Stomach (tissue), 4 donors: ENCODE measurements at regions not wholly inside any gene's neighbourhood (a gene's known extent, or its start where the extent isn't known, plus 50 kb on each side); places are given as distances from the start of the nearest gene placed in this dataset.

Experiments used
- EP300 ChIP-seq: sonication (generic); formaldehyde crosslinking; IDR thresholded peaks from one replicate; pipeline ENCODE4 v1.6.1; 2017; ENCODE audit warnings: antibody characterized with exemption
- POLR2A ChIP-seq, 4 donors: fragments of 450-650 bp; IDR thresholded peaks; one replicate each; pipeline ENCODE4 v1.6.1; 2016; ENCODE audit warnings: antibody characterized with exemption in 4 of 4, control low read depth in 2 of 4, mild to moderate bottlenecking in 1 of 4, moderate library complexity in 1 of 4
- TF ChIP-seq, protein P1 (sequence below), 7 experiments: fragments of 450-650 bp in 4 of 7; fragments of 200-600 bp in 3 of 7; sonication (generic) in 3 of 7; IDR thresholded peaks; one replicate each; pipeline ENCODE4 v1.5.1; 2016 to 2019; ENCODE audit warnings: antibody characterized with exemption in 7 of 7, control low read depth in 2 of 7, mild to moderate bottlenecking in 1 of 7

DNA sequence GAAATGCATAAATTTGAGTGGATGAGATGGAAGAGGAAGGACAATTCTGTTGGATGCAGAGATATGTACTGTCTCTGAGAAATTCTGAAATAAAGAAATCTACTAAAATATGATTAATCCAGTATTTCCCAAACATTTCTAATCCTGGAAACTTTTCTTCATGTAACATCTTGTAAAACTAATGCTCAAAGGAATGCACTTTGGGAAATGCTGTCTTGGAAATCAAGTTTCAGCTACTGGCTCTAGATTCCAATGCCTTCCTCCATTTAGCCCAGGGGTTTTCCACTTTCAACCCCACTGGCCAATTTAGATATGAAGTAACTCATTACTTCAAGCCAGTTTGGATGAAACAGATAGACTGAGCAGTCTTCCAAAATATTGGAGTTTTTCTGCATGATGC lies 355.1 kb downstream of the TXNL1 start:
- TF ChIP-seq, protein P1, sequence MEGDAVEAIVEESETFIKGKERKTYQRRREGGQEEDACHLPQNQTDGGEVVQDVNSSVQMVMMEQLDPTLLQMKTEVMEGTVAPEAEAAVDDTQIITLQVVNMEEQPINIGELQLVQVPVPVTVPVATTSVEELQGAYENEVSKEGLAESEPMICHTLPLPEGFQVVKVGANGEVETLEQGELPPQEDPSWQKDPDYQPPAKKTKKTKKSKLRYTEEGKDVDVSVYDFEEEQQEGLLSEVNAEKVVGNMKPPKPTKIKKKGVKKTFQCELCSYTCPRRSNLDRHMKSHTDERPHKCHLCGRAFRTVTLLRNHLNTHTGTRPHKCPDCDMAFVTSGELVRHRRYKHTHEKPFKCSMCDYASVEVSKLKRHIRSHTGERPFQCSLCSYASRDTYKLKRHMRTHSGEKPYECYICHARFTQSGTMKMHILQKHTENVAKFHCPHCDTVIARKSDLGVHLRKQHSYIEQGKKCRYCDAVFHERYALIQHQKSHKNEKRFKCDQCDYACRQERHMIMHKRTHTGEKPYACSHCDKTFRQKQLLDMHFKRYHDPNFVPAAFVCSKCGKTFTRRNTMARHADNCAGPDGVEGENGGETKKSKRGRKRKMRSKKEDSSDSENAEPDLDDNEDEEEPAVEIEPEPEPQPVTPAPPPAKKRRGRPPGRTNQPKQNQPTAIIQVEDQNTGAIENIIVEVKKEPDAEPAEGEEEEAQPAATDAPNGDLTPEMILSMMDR (IDR thresholded peaks at IDR 0.05), result no peak
- TF ChIP-seq POLR2A (IDR thresholded peaks at IDR 0.05) (no peak), EP300 (no peak)
